ENCODE measurements at regions not wholly inside any gene's neighbourhood (a gene's known extent, or its start where the extent isn't known, plus 50 kb on each side); places are given as distances from the start of the nearest gene placed in this dataset.

DNA sequence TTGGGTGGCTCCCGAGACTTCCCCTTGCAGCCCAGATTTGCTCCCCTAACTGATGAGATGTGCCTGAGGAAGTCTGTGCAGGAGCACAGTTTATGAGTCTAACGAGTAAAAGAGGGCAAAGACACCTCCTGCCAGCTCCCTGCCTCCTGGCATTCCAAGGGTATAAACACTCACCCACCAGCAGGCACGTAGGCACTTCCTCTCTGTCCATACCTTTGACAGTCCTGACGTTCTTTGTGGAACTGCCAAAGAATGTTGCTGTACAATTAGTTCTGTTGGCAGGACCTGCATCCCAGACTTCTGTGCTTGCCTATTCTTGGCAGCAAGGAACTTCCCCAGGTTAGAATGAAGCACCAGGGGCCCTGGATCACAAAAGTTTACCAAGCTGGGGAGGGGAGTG is 889.3 kb downstream of the BCL11B start:
- TF ChIP-seq, protein P1, sequence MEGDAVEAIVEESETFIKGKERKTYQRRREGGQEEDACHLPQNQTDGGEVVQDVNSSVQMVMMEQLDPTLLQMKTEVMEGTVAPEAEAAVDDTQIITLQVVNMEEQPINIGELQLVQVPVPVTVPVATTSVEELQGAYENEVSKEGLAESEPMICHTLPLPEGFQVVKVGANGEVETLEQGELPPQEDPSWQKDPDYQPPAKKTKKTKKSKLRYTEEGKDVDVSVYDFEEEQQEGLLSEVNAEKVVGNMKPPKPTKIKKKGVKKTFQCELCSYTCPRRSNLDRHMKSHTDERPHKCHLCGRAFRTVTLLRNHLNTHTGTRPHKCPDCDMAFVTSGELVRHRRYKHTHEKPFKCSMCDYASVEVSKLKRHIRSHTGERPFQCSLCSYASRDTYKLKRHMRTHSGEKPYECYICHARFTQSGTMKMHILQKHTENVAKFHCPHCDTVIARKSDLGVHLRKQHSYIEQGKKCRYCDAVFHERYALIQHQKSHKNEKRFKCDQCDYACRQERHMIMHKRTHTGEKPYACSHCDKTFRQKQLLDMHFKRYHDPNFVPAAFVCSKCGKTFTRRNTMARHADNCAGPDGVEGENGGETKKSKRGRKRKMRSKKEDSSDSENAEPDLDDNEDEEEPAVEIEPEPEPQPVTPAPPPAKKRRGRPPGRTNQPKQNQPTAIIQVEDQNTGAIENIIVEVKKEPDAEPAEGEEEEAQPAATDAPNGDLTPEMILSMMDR (IDR thresholded peaks at IDR 0.05), result no peak
- no peak for TF ChIP-seq POLR2A (IDR thresholded peaks at IDR 0.05; ENCODE audit: low read depth)
